ENCODE measurements at regions not wholly inside any gene's neighbourhood (a gene's known extent, or its start where the extent isn't known, plus 50 kb on each side); places are given as distances from the start of the nearest gene placed in this dataset.

DNA sequence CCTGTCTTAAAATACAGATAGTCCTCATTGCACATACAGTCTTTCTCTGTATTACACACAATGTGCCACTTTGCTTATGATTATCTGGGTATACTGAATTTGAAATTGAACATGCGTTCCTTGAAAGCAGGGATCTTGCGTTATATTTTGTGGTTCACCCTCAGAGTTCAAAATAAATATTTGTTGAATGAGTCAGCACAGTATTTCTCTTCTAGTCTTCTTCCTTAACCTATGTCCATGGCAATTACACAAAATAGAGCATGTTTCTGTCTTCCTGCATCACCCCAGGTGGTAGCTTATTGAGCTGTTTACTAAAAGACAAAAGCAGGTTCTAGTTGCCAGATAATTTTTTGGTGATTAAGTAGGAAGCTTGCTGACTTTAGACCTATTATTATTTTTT, 272.9 kb upstream of the FERMT1 start:
- H3K4me2 ChIP-seq (ENCODE audit: insufficient read depth in 1 of 2, low read depth in 2 of 2, low read length in 2 of 2): no peak overlapping the region
- H3K4me3 ChIP-seq (ENCODE audit: extremely low read depth in 1 of 4, insufficient read depth in 2 of 4, low read depth in 3 of 4, low read length in 4 of 4): no peak overlapping the region
- no peak for TF ChIP-seq CHD2 (IDR thresholded peaks at IDR 0.05; ENCODE audit: low read length)
- no peak for TF ChIP-seq RAD21 (IDR thresholded peaks at IDR 0.05 in 1 of 2, conservative IDR thresholded peaks at IDR 0.05 in 1 of 2; ENCODE audit: low read depth in 2 of 2, low read length in 2 of 2)
- TF ChIP-seq POLR2AphosphoS5 (IDR thresholded peaks at IDR 0.05; ENCODE audit: low read depth, low read length): no peak
- TF ChIP-seq TAF7 (optimal IDR thresholded peaks at IDR 0.05; ENCODE audit: borderline replicate concordance, low read depth, low read length): no peak
- TF ChIP-seq SP2 (IDR thresholded peaks at IDR 0.05; ENCODE audit: low read length): no peak
- TF ChIP-seq SIRT6 (IDR thresholded peaks at IDR 0.05; ENCODE audit: low read length): no peak
- TF ChIP-seq TBP (IDR thresholded peaks at IDR 0.05; ENCODE audit: low read depth, low read length): no peak
- TF ChIP-seq SP1 (IDR thresholded peaks at IDR 0.05; ENCODE audit: low read depth, low read length): no peak
- TF ChIP-seq JUND (IDR thresholded peaks at IDR 0.05; ENCODE audit: low read length): no peak
- H3K4ac ChIP-seq (replicated peaks; ENCODE audit: insufficient read length, low read depth, low read length): no peak overlapping the region
- no peak overlapping the region for H3K14ac ChIP-seq (ENCODE audit: insufficient read length)
- WGBS, 2 experiments (ENCODE audit: extremely low coverage in 1 of 2, insufficient coverage in 1 of 2, insufficient read length in 1 of 2, insufficient replicate concordance in 2 of 2, low coverage in 1 of 2, low lambda C conversion rate in 2 of 2, missing lambda C conversion rate in 1 of 2): 88% methylated on average over 2 of the region's 2 CpGs; no CpG with 5 or more reads in 1 of the 2 experiments
- H3K27me3 ChIP-seq (replicated peaks in 1 of 4; ENCODE audit: control insufficient read depth in 3 of 4, extremely low read depth in 1 of 4, insufficient read depth in 3 of 4, low read length in 3 of 4): no peaks in the 10 kb centered on the region
- peaks cover 0 to 8% (median 5%) of the 10 kb centered on the region in 4 experiments; a peak in 4 of 7 replicates for H3K4me1 ChIP-seq (replicated peaks in 1 of 4; ENCODE audit: control insufficient read depth in 3 of 4, insufficient read depth in 4 of 4, low read length in 3 of 4)
- FAIRE-seq: no peak
- H3K23me2 ChIP-seq (ENCODE audit: low read depth, low read length): no peaks in the 10 kb centered on the region
- POLR2A ChIA-PET (ENCODE audit: partially characterized antibody): interaction anchor here (0.5 kb wide), 1 partner anchor 11 kb away, joined by 3 read pairs; no protein-coding TSS in a partner anchor
- H3K27ac ChIP-seq (ENCODE audit: low read depth, low read length): no peak overlapping the region; the same call in 1 of the 2 replicates
- no peak overlapping the region for H3K9ac ChIP-seq (replicated peaks in 1 of 4; ENCODE audit: extremely low read depth in 1 of 4, low read depth in 3 of 4, low read length in 3 of 4)
- no peak for DNase-seq (ENCODE audit: low read depth in 1 of 2, low spot score in 2 of 2)
- H4K91ac ChIP-seq (replicated peaks; ENCODE audit: insufficient read length, low read length): no peak overlapping the region
- CTCF ChIA-PET (ENCODE audit: partially characterized antibody): interaction anchor here (1.3 to 5.1 kb wide), 2 partner anchors 14 to 211 kb away, joined by 4 to 35 read pairs; no protein-coding TSS in a partner anchor
- H3K79me1 ChIP-seq (ENCODE audit: low read depth, low read length): no peaks in the 10 kb centered on the region
- no peak overlapping the region for H2BK15ac ChIP-seq (ENCODE audit: low read length)
- H2AFZ ChIP-seq (ENCODE audit: low read length): no peak overlapping the region
- no peaks in the 10 kb centered on the region for H3K79me2 ChIP-seq (ENCODE audit: control insufficient read depth in 1 of 2, insufficient read depth in 2 of 2, low read length in 2 of 2)
- H4K5ac ChIP-seq (ENCODE audit: insufficient read length, low read depth, low read length): no peak overlapping the region
- no peak overlapping the region for H3K18ac ChIP-seq (ENCODE audit: extremely low read depth, low read length)
- H3K9me3 ChIP-seq (ENCODE audit: insufficient read depth in 2 of 2, low read depth in 1 of 2, low read length in 1 of 2): no peaks in the 10 kb centered on the region
- H4K20me1 ChIP-seq (replicated peaks in 1 of 2; ENCODE audit: control insufficient read depth in 1 of 2, insufficient read depth in 2 of 2, low read length in 2 of 2): no peaks in the 10 kb centered on the region
- no peaks in the 10 kb centered on the region for H3K36me3 ChIP-seq (ENCODE audit: control insufficient read depth in 2 of 4, insufficient read depth in 4 of 4, low read length in 3 of 4)
- H2BK120ac ChIP-seq (replicated peaks; ENCODE audit: low read depth, low read length): no peak overlapping the region
- no peak overlapping the region for H3K23ac ChIP-seq (ENCODE audit: insufficient read length)
- no peak overlapping the region for H2AK5ac ChIP-seq (ENCODE audit: low read depth, low read length)
- no peak overlapping the region for H2BK20ac ChIP-seq (ENCODE audit: low read length)
- no peak overlapping the region for H4K8ac ChIP-seq (ENCODE audit: extremely low read depth, insufficient read depth, low read length)
- no peak overlapping the region for H2BK12ac ChIP-seq (ENCODE audit: low read depth, low read length)
- H2BK5ac ChIP-seq (ENCODE audit: low read depth, low read length): no peak overlapping the region
- no peak overlapping the region for H3K56ac ChIP-seq (replicated peaks; ENCODE audit: insufficient read length, low read depth, low read length)
